ENCODE measurements at regions not wholly inside any gene's neighbourhood (a gene's known extent, or its start where the extent isn't known, plus 50 kb on each side); places are given as distances from the start of the nearest gene placed in this dataset.

DNA sequence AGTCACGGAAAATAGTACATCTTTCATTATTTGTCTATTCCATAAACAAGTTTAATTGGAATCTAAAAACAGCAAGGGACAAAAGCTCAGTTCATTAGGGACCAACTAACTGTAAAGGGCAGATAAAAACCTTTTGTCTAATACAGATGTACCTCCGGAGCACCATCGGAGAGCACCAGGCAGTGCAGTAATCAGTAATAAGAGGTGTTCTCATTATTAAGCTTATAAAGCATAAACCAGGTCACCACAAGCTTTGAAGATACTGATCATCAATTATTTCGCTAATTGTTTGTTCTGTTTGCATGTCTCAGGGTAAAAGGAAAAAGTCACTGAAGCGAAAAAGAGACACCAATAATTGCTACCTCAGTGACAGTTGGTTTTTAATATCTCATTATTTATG lies 207.3 kb upstream of the PRKD1 start:
- Histone ChIP-seq H3K4me3 (ENCODE audit: low read depth, low read length) (no peak overlapping the region), H3K27me3 (ENCODE audit: control insufficient read depth, insufficient read depth, low read length) (no peaks in the 10 kb centered on the region), H3K9me3 (ENCODE audit: control insufficient read depth, insufficient read depth, low read length) (no peaks in the 10 kb centered on the region), H3K36me3 (ENCODE audit: control insufficient read depth, insufficient read depth, low read length) (no peaks in the 10 kb centered on the region), H3K4me1 (ENCODE audit: control insufficient read depth, insufficient read depth, low read length) (peaks cover under 1% of the 10 kb centered on the region), H3K27ac (ENCODE audit: low read depth, low read length) (no peak overlapping the region)
- WGBS (ENCODE audit: insufficient coverage), result no CpG with 5 or more reads among the region's 5 CpGs
- peak in 1 of 6 donors; percentile 84 for DNase-seq (ENCODE audit: low read depth in 4 of 6, low spot score in 6 of 6)

DNA sequence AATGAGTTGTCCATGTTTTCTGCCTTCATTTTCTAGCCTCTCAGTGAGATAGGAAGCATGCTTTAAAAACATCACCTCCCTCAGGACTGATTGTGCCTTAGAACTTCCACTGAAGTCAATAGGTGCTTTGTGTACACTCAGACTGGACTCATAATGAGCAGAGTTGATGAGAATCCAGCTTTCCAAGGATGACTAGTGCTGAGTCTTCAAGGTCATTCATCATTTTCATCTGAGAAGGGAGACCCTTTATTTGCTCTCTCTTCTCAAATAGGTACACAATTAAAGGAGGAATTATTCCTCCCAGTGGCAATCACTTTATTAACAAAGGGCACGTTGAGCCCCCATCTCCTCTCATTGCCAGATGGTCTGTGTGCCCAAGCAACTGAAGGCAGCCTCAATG lies 210.9 kb upstream of the PRKD1 start:
- no peak overlapping the region for H3K4me3 ChIP-seq (ENCODE audit: low read depth, low read length)
- H3K36me3 ChIP-seq (ENCODE audit: control insufficient read depth, insufficient read depth, low read length), result no peaks in the 10 kb centered on the region
- DNase-seq (ENCODE audit: low read depth in 4 of 6, low spot score in 6 of 6), result peak in 2 of 6 donors; percentile 64 to 81
- H3K9me3 ChIP-seq (ENCODE audit: control insufficient read depth, insufficient read depth, low read length), result no peaks in the 10 kb centered on the region
- H3K27me3 ChIP-seq (ENCODE audit: control insufficient read depth, insufficient read depth, low read length), result no peaks in the 10 kb centered on the region
- no peaks in the 10 kb centered on the region for H3K4me1 ChIP-seq (ENCODE audit: control insufficient read depth, insufficient read depth, low read length)
- no CpG with 5 or more reads among the region's 1 CpG for WGBS (ENCODE audit: insufficient coverage)
- no peak overlapping the region for H3K27ac ChIP-seq (ENCODE audit: low read depth, low read length)

DNA sequence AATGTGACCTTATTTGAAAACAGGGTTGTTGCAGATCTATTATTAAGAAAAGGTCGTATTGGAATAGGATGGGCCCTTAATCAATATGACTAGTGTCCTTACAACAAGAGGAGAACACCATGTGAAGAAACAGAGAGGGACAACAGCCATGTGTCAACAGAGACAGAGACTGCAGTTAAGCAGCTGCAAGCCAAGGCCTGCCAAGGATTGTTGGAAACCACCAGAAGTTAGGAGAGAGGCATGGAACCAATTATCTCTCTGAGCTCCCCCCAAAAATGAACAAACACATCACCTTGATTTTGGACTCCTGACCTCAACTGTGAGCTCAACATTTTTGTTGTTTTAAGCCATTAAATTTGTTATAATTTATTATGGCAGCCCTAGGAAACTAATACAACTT lies 214.6 kb upstream of the PRKD1 start:
- no peaks in the 10 kb centered on the region for H3K36me3 ChIP-seq (ENCODE audit: control insufficient read depth, insufficient read depth, low read length)
- no peak overlapping the region for H3K4me3 ChIP-seq (ENCODE audit: low read depth, low read length)
- peaks cover 11% of the 10 kb centered on the region for H3K9me3 ChIP-seq (ENCODE audit: control insufficient read depth, insufficient read depth, low read length)
- WGBS (ENCODE audit: insufficient coverage), result no CpG with 5 or more reads among the region's 1 CpG
- H3K4me1 ChIP-seq (ENCODE audit: control insufficient read depth, insufficient read depth, low read length), result no peaks in the 10 kb centered on the region
- no peak overlapping the region for H3K27ac ChIP-seq (ENCODE audit: low read depth, low read length)
- no peak for DNase-seq (ENCODE audit: low read depth in 4 of 6, low spot score in 6 of 6)
- no peaks in the 10 kb centered on the region for H3K27me3 ChIP-seq (ENCODE audit: control insufficient read depth, insufficient read depth, low read length)

DNA sequence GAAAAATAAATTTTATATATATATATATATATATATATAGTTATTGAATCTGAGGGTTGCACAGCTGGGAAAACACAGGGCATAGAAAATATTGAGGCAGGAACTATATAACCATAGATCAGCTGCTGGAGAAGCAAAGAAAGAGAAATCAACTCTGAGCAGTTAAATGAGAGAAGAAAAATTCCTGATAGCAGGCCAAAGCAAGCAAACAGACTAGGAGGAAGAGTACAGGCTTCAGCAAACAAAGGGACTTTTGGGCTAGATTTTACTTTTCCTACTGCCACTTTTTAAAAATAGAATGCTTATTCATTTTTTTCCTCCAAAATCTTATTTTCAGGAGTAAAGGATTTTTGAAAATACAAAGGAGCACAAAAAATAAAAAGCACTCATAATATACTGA lies 216.0 kb upstream of the PRKD1 start:
- H3K4me1 ChIP-seq (ENCODE audit: control insufficient read depth, insufficient read depth, low read length), result no peaks in the 10 kb centered on the region
- peak overlapping the region; percentile 40 for H3K27ac ChIP-seq (ENCODE audit: low read depth, low read length)
- H3K9me3 ChIP-seq (ENCODE audit: control insufficient read depth, insufficient read depth, low read length), result peaks cover 14% of the 10 kb centered on the region
- H3K27me3 ChIP-seq (ENCODE audit: control insufficient read depth, insufficient read depth, low read length), result no peaks in the 10 kb centered on the region
- peak in 2 of 6 donors; percentile 9 to 69 for DNase-seq (ENCODE audit: low read depth in 4 of 6, low spot score in 6 of 6)
- H3K36me3 ChIP-seq (ENCODE audit: control insufficient read depth, insufficient read depth, low read length), result no peaks in the 10 kb centered on the region
- H3K4me3 ChIP-seq (ENCODE audit: low read depth, low read length), result no peak overlapping the region

DNA sequence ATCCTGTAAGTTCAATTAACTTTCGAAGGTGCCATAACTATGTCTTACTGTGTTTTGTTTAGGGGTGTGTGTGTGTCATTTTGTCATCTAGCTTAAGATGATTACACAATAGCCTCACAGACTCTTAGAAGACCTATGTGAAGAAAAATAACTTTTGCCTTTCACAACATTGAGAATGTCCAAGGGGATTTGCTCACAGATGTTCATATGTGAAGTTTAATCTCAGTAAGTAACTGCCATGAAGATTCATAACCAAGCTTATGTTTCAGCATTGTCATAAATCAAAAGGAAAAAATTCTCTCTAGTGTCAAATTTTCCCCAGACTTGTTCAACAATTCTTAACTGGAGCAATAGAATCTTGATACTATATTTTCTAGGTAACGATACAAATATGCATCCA lies 226.1 kb upstream of the PRKD1 start:
- Histone ChIP-seq H3K27me3 (ENCODE audit: control insufficient read depth, insufficient read depth, low read length) (no peaks in the 10 kb centered on the region), H3K9me3 (ENCODE audit: control insufficient read depth, insufficient read depth, low read length) (peaks cover 5% of the 10 kb centered on the region), H3K36me3 (ENCODE audit: control insufficient read depth, insufficient read depth, low read length) (no peaks in the 10 kb centered on the region), H3K4me3 (ENCODE audit: low read depth, low read length) (no peak overlapping the region), H3K4me1 (ENCODE audit: control insufficient read depth, insufficient read depth, low read length) (no peaks in the 10 kb centered on the region), H3K27ac (ENCODE audit: low read depth, low read length) (no peak overlapping the region)
- DNase-seq (ENCODE audit: low read depth in 4 of 6, low spot score in 6 of 6), result peak in 1 of 6 donors; percentile 19
- no CpG with 5 or more reads among the region's 2 CpGs for WGBS (ENCODE audit: insufficient coverage)

DNA sequence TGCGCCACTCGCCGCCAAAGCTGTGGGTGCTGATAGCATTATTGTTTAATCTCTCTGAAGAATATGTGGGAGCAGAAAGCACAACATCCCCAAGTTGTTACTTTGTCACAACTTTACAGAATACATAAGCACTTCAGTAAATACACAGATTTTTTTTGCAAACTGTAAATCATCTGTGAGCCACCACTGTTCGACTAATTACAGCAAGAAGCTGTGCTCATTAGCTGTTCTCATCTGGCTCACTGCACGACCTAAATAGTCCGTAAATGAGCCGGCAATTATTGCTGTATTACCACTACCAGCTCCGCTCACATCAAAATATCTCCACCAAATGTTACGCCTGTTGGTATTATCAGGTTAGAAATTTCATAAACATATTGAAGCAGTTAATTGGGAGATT lies 228.9 kb upstream of the PRKD1 start:
- H3K27me3 ChIP-seq (ENCODE audit: control insufficient read depth, insufficient read depth, low read length), result no peaks in the 10 kb centered on the region
- no peaks in the 10 kb centered on the region for H3K36me3 ChIP-seq (ENCODE audit: control insufficient read depth, insufficient read depth, low read length)
- no peak overlapping the region for H3K27ac ChIP-seq (ENCODE audit: low read depth, low read length)
- peak in 2 of 6 donors; percentile 63 to 90 for DNase-seq (ENCODE audit: low read depth in 4 of 6, low spot score in 6 of 6)
- H3K4me3 ChIP-seq (ENCODE audit: low read depth, low read length), result no peak overlapping the region
- H3K9me3 ChIP-seq (ENCODE audit: control insufficient read depth, insufficient read depth, low read length), result no peaks in the 10 kb centered on the region
- H3K4me1 ChIP-seq (ENCODE audit: control insufficient read depth, insufficient read depth, low read length), result no peaks in the 10 kb centered on the region
- 29% methylated on average over 1 of the region's 9 CpGs for WGBS (ENCODE audit: insufficient coverage)

DNA sequence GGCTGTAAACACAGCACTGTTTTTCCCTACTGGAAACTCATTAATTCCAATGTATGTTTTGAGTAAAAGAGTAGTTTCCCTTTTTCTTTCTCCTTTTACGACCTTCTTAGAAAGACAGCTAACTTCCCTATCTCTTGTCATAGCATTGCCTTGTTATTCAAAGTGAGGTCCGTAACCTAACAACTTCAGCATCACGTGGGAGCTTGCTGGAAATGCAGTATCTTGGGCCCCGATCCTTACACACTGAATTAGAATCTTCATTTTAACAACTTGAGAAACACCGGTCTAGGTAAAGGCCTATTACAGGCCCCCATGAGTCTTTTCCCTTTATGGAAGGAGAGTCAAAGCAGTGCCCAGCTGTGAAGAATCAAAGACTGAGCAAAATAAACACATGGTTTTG lies 230.7 kb upstream of the PRKD1 start:
- Histone ChIP-seq H3K36me3 (ENCODE audit: control insufficient read depth, insufficient read depth, low read length) (no peaks in the 10 kb centered on the region), H3K27me3 (ENCODE audit: control insufficient read depth, insufficient read depth, low read length) (no peaks in the 10 kb centered on the region), H3K4me1 (ENCODE audit: control insufficient read depth, insufficient read depth, low read length) (no peaks in the 10 kb centered on the region), H3K27ac (ENCODE audit: low read depth, low read length) (no peak overlapping the region), H3K9me3 (ENCODE audit: control insufficient read depth, insufficient read depth, low read length) (no peaks in the 10 kb centered on the region), H3K4me3 (ENCODE audit: low read depth, low read length) (no peak overlapping the region)
- WGBS (ENCODE audit: insufficient coverage), result 49% methylated on average over 4 of the region's 5 CpGs
- DNase-seq (ENCODE audit: low read depth in 4 of 6, low spot score in 6 of 6), result no peak

DNA sequence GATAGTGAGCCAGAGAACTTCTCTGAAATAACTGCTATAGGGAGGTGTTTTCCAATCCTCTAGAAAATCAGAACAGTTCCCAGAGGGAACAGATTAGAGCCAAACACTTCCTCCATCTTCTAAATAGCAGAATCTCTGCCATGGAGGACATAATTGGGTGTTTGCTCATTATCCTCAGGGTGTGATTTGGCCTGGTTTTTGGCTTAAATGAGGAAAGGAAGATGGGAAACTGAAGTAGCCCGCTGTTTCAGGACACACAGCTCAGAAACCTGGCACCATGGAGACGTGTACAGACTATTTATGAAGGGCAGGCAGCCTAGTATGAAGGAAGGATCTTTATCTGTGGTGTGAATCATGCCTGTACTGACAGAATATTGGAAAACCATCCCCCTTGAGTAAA lies 231.7 kb upstream of the PRKD1 start:
- 50% methylated on average over 2 of the region's 2 CpGs for WGBS (ENCODE audit: insufficient coverage)
- DNase-seq (ENCODE audit: low read depth in 4 of 6, low spot score in 6 of 6), result peak in 2 of 6 donors; percentile 78 to 83
- no peaks in the 10 kb centered on the region for H3K9me3 ChIP-seq (ENCODE audit: control insufficient read depth, insufficient read depth, low read length)
- no peak overlapping the region for H3K4me3 ChIP-seq (ENCODE audit: low read depth, low read length)
- H3K36me3 ChIP-seq (ENCODE audit: control insufficient read depth, insufficient read depth, low read length), result no peaks in the 10 kb centered on the region
- no peaks in the 10 kb centered on the region for H3K4me1 ChIP-seq (ENCODE audit: control insufficient read depth, insufficient read depth, low read length)
- H3K27ac ChIP-seq (ENCODE audit: low read depth, low read length), result no peak overlapping the region
- no peaks in the 10 kb centered on the region for H3K27me3 ChIP-seq (ENCODE audit: control insufficient read depth, insufficient read depth, low read length)

DNA sequence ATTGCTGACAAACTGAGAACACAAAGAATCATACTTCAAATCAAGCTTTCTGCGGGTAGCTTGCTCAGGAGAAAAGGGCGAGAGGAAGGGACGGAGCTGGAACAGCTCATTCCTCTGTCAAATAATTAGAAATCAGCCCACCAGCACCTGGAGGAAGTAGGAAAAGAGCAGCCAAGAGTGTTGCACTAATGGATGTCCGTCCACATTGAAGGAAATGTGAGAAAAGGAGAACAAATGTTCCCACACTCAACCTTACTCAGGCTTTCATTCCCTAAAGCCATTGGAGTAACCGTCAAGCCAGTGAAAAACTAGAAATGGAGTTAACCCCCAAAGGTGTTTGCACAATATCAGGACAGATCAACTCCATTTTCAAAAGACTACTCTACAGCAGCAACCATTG lies 233.0 kb upstream of the PRKD1 start:
- 100% methylated on average over 2 of the region's 5 CpGs for WGBS (ENCODE audit: insufficient coverage)
- H3K4me3 ChIP-seq (ENCODE audit: low read depth, low read length), result no peak overlapping the region
- no peak for DNase-seq (ENCODE audit: low read depth in 4 of 6, low spot score in 6 of 6)
- H3K36me3 ChIP-seq (ENCODE audit: control insufficient read depth, insufficient read depth, low read length), result no peaks in the 10 kb centered on the region
- H3K4me1 ChIP-seq (ENCODE audit: control insufficient read depth, insufficient read depth, low read length), result no peaks in the 10 kb centered on the region
- no peak overlapping the region for H3K27ac ChIP-seq (ENCODE audit: low read depth, low read length)
- H3K27me3 ChIP-seq (ENCODE audit: control insufficient read depth, insufficient read depth, low read length), result no peaks in the 10 kb centered on the region
- no peaks in the 10 kb centered on the region for H3K9me3 ChIP-seq (ENCODE audit: control insufficient read depth, insufficient read depth, low read length)

DNA sequence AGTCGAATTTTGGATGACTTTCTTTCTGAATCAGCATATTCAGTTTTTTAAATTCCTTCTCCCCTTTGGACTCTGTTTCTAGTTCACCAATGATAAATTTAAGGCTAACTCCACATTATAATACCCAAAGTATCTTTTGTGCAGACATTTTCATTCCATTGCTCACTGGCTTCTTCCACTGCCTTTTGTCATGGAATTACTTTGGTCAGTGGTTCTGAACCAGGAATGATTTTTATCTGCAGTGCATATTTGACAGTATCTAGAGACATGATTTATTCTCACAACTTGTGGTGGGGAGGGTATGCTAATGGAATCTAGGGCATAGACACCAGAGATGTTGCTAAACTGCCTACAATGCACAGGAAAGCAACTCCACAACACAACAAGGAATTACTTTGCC lies 234.4 kb upstream of the PRKD1 start:
- Histone ChIP-seq H3K4me3 (ENCODE audit: low read depth, low read length) (no peak overlapping the region), H3K4me1 (ENCODE audit: control insufficient read depth, insufficient read depth, low read length) (no peaks in the 10 kb centered on the region), H3K27ac (ENCODE audit: low read depth, low read length) (no peak overlapping the region), H3K36me3 (ENCODE audit: control insufficient read depth, insufficient read depth, low read length) (no peaks in the 10 kb centered on the region), H3K9me3 (ENCODE audit: control insufficient read depth, insufficient read depth, low read length) (no peaks in the 10 kb centered on the region), H3K27me3 (ENCODE audit: control insufficient read depth, insufficient read depth, low read length) (no peaks in the 10 kb centered on the region)
- no peak for DNase-seq (ENCODE audit: low read depth in 4 of 6, low spot score in 6 of 6)
- WGBS (ENCODE audit: insufficient coverage), result no CpG with 5 or more reads among the region's 1 CpG

Measured in spinal cord (tissue), 9 donors.